Transverse colon (tissue), 3 donors: ENCODE measurements at regions not wholly inside any gene's neighbourhood (a gene's known extent, or its start where the extent isn't known, plus 50 kb on each side); places are given as distances from the start of the nearest gene placed in this dataset.

Experiments
- EP300 ChIP-seq: sonication (generic); formaldehyde crosslinking; IDR thresholded peaks from one replicate; pipeline ENCODE4 v1.6.1; 2017; ENCODE audit warnings: antibody characterized with exemption, low read depth
- POLR2A ChIP-seq: fragments of 450-650 bp; IDR thresholded peaks from one replicate; pipeline ENCODE4 v1.6.1; 2016; ENCODE audit warnings: antibody characterized with exemption, mild to moderate bottlenecking, moderate library complexity
- TF ChIP-seq, protein P1 (sequence below), 5 experiments: fragments of 200-600 bp in 3 of 5; fragments of 450-650 bp in 2 of 5; sonication (generic) in 3 of 5; IDR thresholded peaks; 1 replicate in 2 of 5; 2 replicates in 3 of 5; pipeline ENCODE4 v1.5.1; 2016 to 2017; ENCODE audit warnings: antibody characterized with exemption in 5 of 5, inconsistent platforms in 3 of 5, mild to moderate bottlenecking in 2 of 5, moderate library complexity in 1 of 5

DNA sequence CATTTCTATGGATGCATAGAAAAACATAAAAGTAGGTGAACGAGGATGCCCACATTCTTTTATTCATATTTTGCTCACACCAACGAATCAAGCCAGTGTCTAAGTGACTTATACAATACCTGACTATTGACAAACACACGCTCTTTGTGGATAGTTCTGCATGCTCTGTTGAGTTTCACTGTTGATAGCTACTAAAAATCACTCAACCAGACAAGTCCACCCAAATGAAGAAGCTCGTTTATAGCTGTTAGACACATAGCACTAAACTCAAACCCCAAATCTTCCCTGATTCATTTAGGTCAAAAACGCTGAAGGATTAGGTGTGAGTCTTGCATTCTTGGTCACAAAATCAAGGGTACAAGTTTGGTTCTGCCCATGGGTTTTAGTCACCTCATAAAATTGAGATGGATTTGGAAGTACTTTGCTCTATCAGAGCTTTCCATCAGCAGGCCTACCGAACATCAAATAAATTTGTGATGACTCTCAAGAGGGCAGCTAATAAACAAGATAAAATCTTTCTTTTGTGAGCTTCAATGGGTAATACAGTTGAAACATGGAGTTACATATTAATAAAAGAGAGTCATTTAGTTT is 92.7 kb upstream of the ETAA1 start:
- TF ChIP-seq, protein P1, sequence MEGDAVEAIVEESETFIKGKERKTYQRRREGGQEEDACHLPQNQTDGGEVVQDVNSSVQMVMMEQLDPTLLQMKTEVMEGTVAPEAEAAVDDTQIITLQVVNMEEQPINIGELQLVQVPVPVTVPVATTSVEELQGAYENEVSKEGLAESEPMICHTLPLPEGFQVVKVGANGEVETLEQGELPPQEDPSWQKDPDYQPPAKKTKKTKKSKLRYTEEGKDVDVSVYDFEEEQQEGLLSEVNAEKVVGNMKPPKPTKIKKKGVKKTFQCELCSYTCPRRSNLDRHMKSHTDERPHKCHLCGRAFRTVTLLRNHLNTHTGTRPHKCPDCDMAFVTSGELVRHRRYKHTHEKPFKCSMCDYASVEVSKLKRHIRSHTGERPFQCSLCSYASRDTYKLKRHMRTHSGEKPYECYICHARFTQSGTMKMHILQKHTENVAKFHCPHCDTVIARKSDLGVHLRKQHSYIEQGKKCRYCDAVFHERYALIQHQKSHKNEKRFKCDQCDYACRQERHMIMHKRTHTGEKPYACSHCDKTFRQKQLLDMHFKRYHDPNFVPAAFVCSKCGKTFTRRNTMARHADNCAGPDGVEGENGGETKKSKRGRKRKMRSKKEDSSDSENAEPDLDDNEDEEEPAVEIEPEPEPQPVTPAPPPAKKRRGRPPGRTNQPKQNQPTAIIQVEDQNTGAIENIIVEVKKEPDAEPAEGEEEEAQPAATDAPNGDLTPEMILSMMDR (IDR thresholded peaks at IDR 0.05) = no peak
- TF ChIP-seq EP300 (no peak), POLR2A (no peak)
